ENCODE measurements at regions not wholly inside any gene's neighbourhood (a gene's known extent, or its start where the extent isn't known, plus 50 kb on each side); places are given as distances from the start of the nearest gene placed in this dataset.

DNA sequence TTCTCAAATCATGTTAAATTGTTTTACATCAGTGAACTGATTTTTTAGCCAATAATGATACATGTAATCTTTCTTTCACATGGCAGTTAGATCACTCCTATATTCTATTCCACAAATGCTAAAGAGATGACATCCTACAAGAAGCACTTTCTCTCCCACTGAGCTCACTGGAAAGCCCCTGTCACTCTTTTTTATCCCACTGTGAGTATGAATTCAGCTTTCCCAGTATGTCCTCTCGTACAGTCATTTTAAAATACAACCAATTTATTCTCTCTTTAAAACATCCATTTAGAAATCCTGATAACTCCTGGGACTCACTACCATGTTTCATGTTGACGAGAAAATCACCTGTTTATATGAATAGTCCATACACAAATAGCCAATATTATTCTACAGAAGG lies 599.9 kb downstream of the SEMA5A start:
- H3K4me1 ChIP-seq (replicated peaks in 1 of 4; ENCODE audit: control insufficient read depth in 3 of 4, insufficient read depth in 4 of 4, low read length in 3 of 4): no peaks in the 10 kb centered on the region
- no peak for DNase-seq (ENCODE audit: low read depth in 1 of 2, low spot score in 2 of 2)
- H3K56ac ChIP-seq (replicated peaks; ENCODE audit: insufficient read length, low read depth, low read length): no peak overlapping the region
- no peak overlapping the region for H2BK5ac ChIP-seq (ENCODE audit: low read depth, low read length)
- no peak overlapping the region for H2AFZ ChIP-seq (ENCODE audit: low read length)
- FAIRE-seq: no peak
- H3K4me2 ChIP-seq (ENCODE audit: insufficient read depth in 1 of 2, low read depth in 2 of 2, low read length in 2 of 2): no peak overlapping the region
- TF ChIP-seq SP4 (IDR thresholded peaks at IDR 0.05; ENCODE audit: low read length) (no peak), NRF1 (IDR thresholded peaks at IDR 0.05; ENCODE audit: low read depth, low read length) (no peak), CEBPB (IDR thresholded peaks at IDR 0.05; ENCODE audit: low read depth, low read length) (no peak), KDM5A (IDR thresholded peaks at IDR 0.05; ENCODE audit: low read length) (no peak), JUN (IDR thresholded peaks at IDR 0.05; ENCODE audit: low read depth, low read length) (no peak), ASH2L (IDR thresholded peaks at IDR 0.05; ENCODE audit: low read length) (no peak), SAP30 (IDR thresholded peaks at IDR 0.05; ENCODE audit: insufficient read depth, insufficient replicate concordance, low read length) (no peak), KDM4A (IDR thresholded peaks at IDR 0.05; ENCODE audit: low read depth, low read length, severe bottlenecking) (no peak)
- ChIA-PET POLR2A (ENCODE audit: partially characterized antibody) (no interaction called here), CTCF (ENCODE audit: partially characterized antibody) (no interaction called here)
- no peaks in the 10 kb centered on the region for H3K27me3 ChIP-seq (replicated peaks in 1 of 4; ENCODE audit: control insufficient read depth in 3 of 4, extremely low read depth in 1 of 4, insufficient read depth in 3 of 4, low read length in 3 of 4)
- H3K23ac ChIP-seq (ENCODE audit: insufficient read length): no peak overlapping the region
- no peak overlapping the region for H4K91ac ChIP-seq (replicated peaks; ENCODE audit: insufficient read length, low read length)
- no peak overlapping the region for H4K5ac ChIP-seq (ENCODE audit: insufficient read length, low read depth, low read length)
- H3K9ac ChIP-seq (replicated peaks in 1 of 4; ENCODE audit: extremely low read depth in 1 of 4, low read depth in 3 of 4, low read length in 3 of 4): no peak overlapping the region
- H2BK120ac ChIP-seq (replicated peaks; ENCODE audit: low read depth, low read length): no peak overlapping the region
- H2AK5ac ChIP-seq (ENCODE audit: low read depth, low read length): no peak overlapping the region
- no peaks in the 10 kb centered on the region for H4K20me1 ChIP-seq (replicated peaks in 1 of 2; ENCODE audit: control insufficient read depth in 1 of 2, insufficient read depth in 2 of 2, low read length in 2 of 2)
- no peaks in the 10 kb centered on the region for H3K23me2 ChIP-seq (ENCODE audit: low read depth, low read length)
- no peak overlapping the region for H2BK12ac ChIP-seq (ENCODE audit: low read depth, low read length)
- H3K79me2 ChIP-seq (ENCODE audit: control insufficient read depth in 1 of 2, insufficient read depth in 2 of 2, low read length in 2 of 2): no peaks in the 10 kb centered on the region
- H2BK20ac ChIP-seq (ENCODE audit: low read length): no peak overlapping the region
- H3K27ac ChIP-seq (ENCODE audit: low read depth, low read length): no peak overlapping the region
- H3K79me1 ChIP-seq (ENCODE audit: low read depth, low read length): no peaks in the 10 kb centered on the region
- no peak overlapping the region for H4K8ac ChIP-seq (ENCODE audit: extremely low read depth, insufficient read depth, low read length)
- no peak overlapping the region for H3K4ac ChIP-seq (replicated peaks; ENCODE audit: insufficient read length, low read depth, low read length)
- no peak overlapping the region for H3K14ac ChIP-seq (ENCODE audit: insufficient read length)
- H3K36me3 ChIP-seq (ENCODE audit: control insufficient read depth in 2 of 4, insufficient read depth in 4 of 4, low read length in 3 of 4): no peaks in the 10 kb centered on the region
- no peak overlapping the region for H3K4me3 ChIP-seq (ENCODE audit: extremely low read depth in 1 of 4, insufficient read depth in 2 of 4, low read depth in 3 of 4, low read length in 4 of 4)
- H3K18ac ChIP-seq (ENCODE audit: extremely low read depth, low read length): no peak overlapping the region
- 84% methylated on average over 2 of the region's 2 CpGs; no CpG with 5 or more reads in 1 of the 2 experiments for WGBS, 2 experiments (ENCODE audit: extremely low coverage in 1 of 2, insufficient coverage in 1 of 2, insufficient read length in 1 of 2, insufficient replicate concordance in 2 of 2, low coverage in 1 of 2, low lambda C conversion rate in 2 of 2, missing lambda C conversion rate in 1 of 2)
- peaks cover 0 to 5% of the 10 kb centered on the region in 2 experiments; a peak in 1 of 4 replicates for H3K9me3 ChIP-seq (ENCODE audit: insufficient read depth in 2 of 2, low read depth in 1 of 2, low read length in 1 of 2)
- H2BK15ac ChIP-seq (ENCODE audit: low read length): no peak overlapping the region

All from H1 (cell line).